ENCODE measurements at regions not wholly inside any gene's neighbourhood (a gene's known extent, or its start where the extent isn't known, plus 50 kb on each side); places are given as distances from the start of the nearest gene placed in this dataset.
A peak's percentile ranks its signal among the peaks of the same experiment; 100 is the strongest.

DNA sequence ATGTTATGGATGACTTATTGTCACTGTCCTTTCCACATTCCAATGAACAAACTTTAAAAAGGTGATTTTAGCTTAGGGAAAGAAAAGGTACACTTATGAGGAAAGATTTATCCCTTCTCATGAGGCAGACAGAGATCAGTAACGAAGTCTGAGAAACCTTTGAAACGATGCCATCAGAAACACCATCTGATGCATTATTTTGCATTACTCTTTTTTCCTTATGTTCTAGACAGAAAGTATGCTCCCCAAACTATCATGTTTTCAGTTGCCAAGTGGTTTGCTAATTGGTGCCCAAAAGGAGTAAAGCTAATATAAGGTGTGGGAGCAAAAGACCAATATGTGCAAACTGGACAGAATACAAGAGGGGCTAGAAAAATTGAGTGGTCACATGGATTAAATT is 397.7 kb upstream of the RIOK2 start:
- no peak overlapping the region for H3K4me3 ChIP-seq (ENCODE audit: low read depth, low read length)
- TF ChIP-seq, protein P1, sequence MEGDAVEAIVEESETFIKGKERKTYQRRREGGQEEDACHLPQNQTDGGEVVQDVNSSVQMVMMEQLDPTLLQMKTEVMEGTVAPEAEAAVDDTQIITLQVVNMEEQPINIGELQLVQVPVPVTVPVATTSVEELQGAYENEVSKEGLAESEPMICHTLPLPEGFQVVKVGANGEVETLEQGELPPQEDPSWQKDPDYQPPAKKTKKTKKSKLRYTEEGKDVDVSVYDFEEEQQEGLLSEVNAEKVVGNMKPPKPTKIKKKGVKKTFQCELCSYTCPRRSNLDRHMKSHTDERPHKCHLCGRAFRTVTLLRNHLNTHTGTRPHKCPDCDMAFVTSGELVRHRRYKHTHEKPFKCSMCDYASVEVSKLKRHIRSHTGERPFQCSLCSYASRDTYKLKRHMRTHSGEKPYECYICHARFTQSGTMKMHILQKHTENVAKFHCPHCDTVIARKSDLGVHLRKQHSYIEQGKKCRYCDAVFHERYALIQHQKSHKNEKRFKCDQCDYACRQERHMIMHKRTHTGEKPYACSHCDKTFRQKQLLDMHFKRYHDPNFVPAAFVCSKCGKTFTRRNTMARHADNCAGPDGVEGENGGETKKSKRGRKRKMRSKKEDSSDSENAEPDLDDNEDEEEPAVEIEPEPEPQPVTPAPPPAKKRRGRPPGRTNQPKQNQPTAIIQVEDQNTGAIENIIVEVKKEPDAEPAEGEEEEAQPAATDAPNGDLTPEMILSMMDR (IDR thresholded peaks at IDR 0.05; ENCODE audit: insufficient read depth, low read length, severe bottlenecking), result no peak
- no peaks in the 10 kb centered on the region for H3K27me3 ChIP-seq (ENCODE audit: control insufficient read depth, insufficient read depth, low read length)
- FAIRE-seq (no peak), DNase-seq (ENCODE audit: low read depth) (no peak)
- no peaks in the 10 kb centered on the region for H3K36me3 ChIP-seq (ENCODE audit: control insufficient read depth, insufficient read depth, low read length)

DNA sequence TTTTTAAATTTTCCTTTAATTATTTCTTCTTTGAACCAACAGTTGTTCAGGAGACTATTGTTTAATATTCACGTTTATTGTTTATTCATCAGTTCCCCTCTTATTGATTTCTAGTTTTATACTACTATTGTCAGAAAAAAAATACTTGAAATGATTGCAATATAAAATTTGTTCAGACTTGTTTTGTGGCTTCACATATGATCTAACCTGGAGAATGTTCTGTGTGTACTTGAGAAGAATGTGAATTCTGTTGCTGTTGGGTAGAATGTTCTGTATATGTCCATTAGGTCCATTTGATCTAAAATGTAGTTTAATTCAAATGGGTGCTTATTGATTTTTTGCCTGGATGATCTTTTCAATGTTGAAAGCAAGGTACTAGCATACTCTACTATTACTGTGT is 408.7 kb upstream of the RIOK2 start:
- Histone ChIP-seq H3K4me3 (ENCODE audit: low read depth, low read length) (no peak overlapping the region), H3K36me3 (ENCODE audit: control insufficient read depth, insufficient read depth, low read length) (no peaks in the 10 kb centered on the region), H3K27me3 (ENCODE audit: control insufficient read depth, insufficient read depth, low read length) (no peaks in the 10 kb centered on the region)
- FAIRE-seq (no peak), DNase-seq (ENCODE audit: low read depth) (peak; percentile 57)
- TF ChIP-seq, protein P1 (IDR thresholded peaks at IDR 0.05; ENCODE audit: insufficient read depth, low read length, severe bottlenecking), result no peak

GRCh38 chr5:97600486-97600885 is 417.4 kb upstream of the RIOK2 start:
- H3K4me3 ChIP-seq (ENCODE audit: low read depth, low read length), result no peak overlapping the region
- no peak for DNase-seq (ENCODE audit: low read depth)
- no peaks in the 10 kb centered on the region for H3K36me3 ChIP-seq (ENCODE audit: control insufficient read depth, insufficient read depth, low read length)
- FAIRE-seq, result no peak
- TF ChIP-seq, protein P1 (IDR thresholded peaks at IDR 0.05; ENCODE audit: insufficient read depth, low read length, severe bottlenecking), result no peak
- H3K27me3 ChIP-seq (ENCODE audit: control insufficient read depth, insufficient read depth, low read length), result no peaks in the 10 kb centered on the region

DNA sequence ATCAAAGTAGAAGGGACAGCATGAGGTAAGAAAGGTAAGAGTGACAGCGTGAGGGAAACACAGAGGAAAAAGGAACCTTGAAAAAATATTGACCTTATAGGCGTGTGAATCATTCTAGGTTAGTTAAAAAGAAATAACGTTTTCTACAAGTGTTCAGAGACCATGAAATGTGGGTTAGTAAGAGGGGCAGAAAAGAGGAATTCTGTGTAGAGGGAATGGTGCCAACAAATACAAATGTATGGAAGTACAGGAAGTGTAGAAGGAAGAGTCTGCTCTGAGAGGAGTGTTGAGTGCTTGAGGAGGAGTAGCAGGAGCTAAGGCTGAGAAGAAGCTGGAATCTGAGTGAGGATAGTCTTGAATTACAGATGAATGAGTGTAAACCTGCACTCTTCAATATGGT is 418.6 kb upstream of the RIOK2 start:
- TF ChIP-seq, protein P1 (IDR thresholded peaks at IDR 0.05; ENCODE audit: insufficient read depth, low read length, severe bottlenecking), result no peak
- no peak for DNase-seq (ENCODE audit: low read depth)
- Histone ChIP-seq H3K27me3 (ENCODE audit: control insufficient read depth, insufficient read depth, low read length) (no peaks in the 10 kb centered on the region), H3K4me3 (ENCODE audit: low read depth, low read length) (no peak overlapping the region), H3K36me3 (ENCODE audit: control insufficient read depth, insufficient read depth, low read length) (no peaks in the 10 kb centered on the region)
- no peak for FAIRE-seq

GRCh38 chr5:97606531-97606930 is 423.5 kb upstream of the RIOK2 start:
- TF ChIP-seq, protein P1 (IDR thresholded peaks at IDR 0.05; ENCODE audit: insufficient read depth, low read length, severe bottlenecking), result no peak
- H3K27me3 ChIP-seq (ENCODE audit: control insufficient read depth, insufficient read depth, low read length), result no peaks in the 10 kb centered on the region
- FAIRE-seq, result no peak
- no peaks in the 10 kb centered on the region for H3K36me3 ChIP-seq (ENCODE audit: control insufficient read depth, insufficient read depth, low read length)
- DNase-seq (ENCODE audit: low read depth), result no peak
- H3K4me3 ChIP-seq (ENCODE audit: low read depth, low read length), result no peak overlapping the region

DNA sequence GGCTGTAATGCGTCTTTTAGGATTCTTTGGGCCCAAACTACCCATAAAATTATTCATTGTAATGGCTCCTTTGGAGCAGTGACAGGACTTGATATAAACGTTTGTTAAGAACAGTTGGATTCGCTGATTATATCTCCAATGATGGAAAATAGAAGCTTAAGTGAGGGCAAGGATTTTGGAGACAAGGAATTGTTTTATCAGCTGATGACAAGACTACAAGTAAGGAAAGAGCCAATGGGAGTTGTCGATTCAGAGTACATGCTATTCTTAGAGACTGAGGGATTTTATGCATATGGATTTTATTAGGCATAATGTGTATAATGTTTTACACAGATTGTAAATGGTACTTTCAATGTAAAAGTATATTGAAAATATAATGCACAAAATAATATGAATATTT is 425.5 kb upstream of the RIOK2 start:
- Histone ChIP-seq H3K4me3 (ENCODE audit: low read depth, low read length) (no peak overlapping the region), H3K36me3 (ENCODE audit: control insufficient read depth, insufficient read depth, low read length) (no peaks in the 10 kb centered on the region), H3K27me3 (ENCODE audit: control insufficient read depth, insufficient read depth, low read length) (no peaks in the 10 kb centered on the region)
- TF ChIP-seq, protein P1 (IDR thresholded peaks at IDR 0.05; ENCODE audit: insufficient read depth, low read length, severe bottlenecking), result no peak
- FAIRE-seq, result no peak
- DNase-seq (ENCODE audit: low read depth), result no peak
